Lower leg skin (tissue), 3 donors: ENCODE measurements at regions not wholly inside any gene's neighbourhood (a gene's known extent, or its start where the extent isn't known, plus 50 kb on each side); places are given as distances from the start of the nearest gene placed in this dataset.

Experiments used
- CTCF ChIP-seq, 3 donors: fragments of 450-650 bp; IDR thresholded peaks; one replicate each; pipeline ENCODE4 v1.5.1; 2016; ENCODE audit warnings: antibody characterized with exemption in 3 of 3, mild to moderate bottlenecking in 3 of 3, moderate library complexity in 2 of 3
- POLR2A ChIP-seq, 2 donors: fragments of 450-650 bp; IDR thresholded peaks; one replicate each; pipeline ENCODE4 v1.6.1; 2016 to 2017; ENCODE audit warnings: antibody characterized with exemption in 2 of 2, mild to moderate bottlenecking in 1 of 2, moderate library complexity in 1 of 2

- TF ChIP-seq CTCF (IDR thresholded peaks at IDR 0.05): no peak
- TF ChIP-seq POLR2A (IDR thresholded peaks at IDR 0.05): no peak
Measured at GRCh38 chr15:61499376-61499775, 270.3 kb upstream of the RORA start.
